ENCODE measurements at regions not wholly inside any gene's neighbourhood (a gene's known extent, or its start where the extent isn't known, plus 50 kb on each side); places are given as distances from the start of the nearest gene placed in this dataset.

DNA sequence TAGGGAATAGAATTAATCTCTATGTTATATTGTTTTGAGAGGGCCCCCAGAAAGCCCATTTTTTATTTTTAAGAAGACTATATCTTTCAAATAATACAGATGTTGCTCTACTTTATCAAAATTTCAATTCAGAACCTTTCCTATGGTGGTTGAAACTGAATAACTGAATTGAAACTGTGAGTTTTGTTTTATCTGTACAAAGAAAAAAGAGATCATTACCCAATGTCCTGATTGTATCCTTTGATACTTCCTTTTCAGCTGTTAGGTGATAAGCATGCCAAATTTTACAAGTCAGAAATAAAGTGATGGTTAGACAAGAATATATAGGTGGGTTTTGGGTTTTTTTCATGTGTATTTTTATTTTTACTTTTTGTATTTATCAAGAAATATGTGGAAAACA lies 1293.1 kb upstream of the USP15 start:
- no peaks in the 10 kb centered on the region for H3K79me2 ChIP-seq (ENCODE audit: low read length)
- H4K20me1 ChIP-seq (ENCODE audit: insufficient read depth, low read length), result no peaks in the 10 kb centered on the region
- no peak overlapping the region for H3K9ac ChIP-seq (ENCODE audit: low read length)
- H3K4me2 ChIP-seq (ENCODE audit: low read length), result no peak overlapping the region
- no peaks in the 10 kb centered on the region for H3K27me3 ChIP-seq (ENCODE audit: low read depth, low read length)
- no peak overlapping the region for H3K27ac ChIP-seq (ENCODE audit: low read length)
- no peak overlapping the region for H3K4me3 ChIP-seq (ENCODE audit: low read length)
- H3K36me3 ChIP-seq (replicated peaks; ENCODE audit: low read depth, low read length), result no peaks in the 10 kb centered on the region
- peaks cover 7% of the 10 kb centered on the region; the same call in 1 of the 2 replicates for H3K4me1 ChIP-seq (ENCODE audit: low read length)
- no peak for TF ChIP-seq EZH2phosphoT487 (IDR thresholded peaks at IDR 0.05; ENCODE audit: low read depth)
- TF ChIP-seq CTCF (IDR thresholded peaks at IDR 0.05; ENCODE audit: low read depth, low read length), result no peak
- H2AFZ ChIP-seq (ENCODE audit: low read depth, low read length), result no peak overlapping the region
- no peaks in the 10 kb centered on the region for H3K9me3 ChIP-seq (ENCODE audit: insufficient read depth, low read length)

GRCh38 chr12:60977966-60978365 lies 1282.2 kb upstream of the USP15 start:
- no peak for TF ChIP-seq CTCF (IDR thresholded peaks at IDR 0.05; ENCODE audit: low read depth, low read length)
- TF ChIP-seq EZH2phosphoT487 (IDR thresholded peaks at IDR 0.05; ENCODE audit: low read depth), result no peak
- no peaks in the 10 kb centered on the region for H3K27me3 ChIP-seq (ENCODE audit: low read depth, low read length)
- no peaks in the 10 kb centered on the region for H3K79me2 ChIP-seq (ENCODE audit: low read length)
- no peak overlapping the region for H3K27ac ChIP-seq (ENCODE audit: low read length)
- no peaks in the 10 kb centered on the region for H3K4me1 ChIP-seq (ENCODE audit: low read length)
- no peak overlapping the region for H3K4me2 ChIP-seq (ENCODE audit: low read length)
- H3K4me3 ChIP-seq (ENCODE audit: low read length), result no peak overlapping the region
- H3K9ac ChIP-seq (ENCODE audit: low read length), result no peak overlapping the region
- no peaks in the 10 kb centered on the region for H4K20me1 ChIP-seq (ENCODE audit: insufficient read depth, low read length)
- no peaks in the 10 kb centered on the region for H3K9me3 ChIP-seq (ENCODE audit: insufficient read depth, low read length)
- no peaks in the 10 kb centered on the region for H3K36me3 ChIP-seq (replicated peaks; ENCODE audit: low read depth, low read length)
- H2AFZ ChIP-seq (ENCODE audit: low read depth, low read length), result no peak overlapping the region

DNA sequence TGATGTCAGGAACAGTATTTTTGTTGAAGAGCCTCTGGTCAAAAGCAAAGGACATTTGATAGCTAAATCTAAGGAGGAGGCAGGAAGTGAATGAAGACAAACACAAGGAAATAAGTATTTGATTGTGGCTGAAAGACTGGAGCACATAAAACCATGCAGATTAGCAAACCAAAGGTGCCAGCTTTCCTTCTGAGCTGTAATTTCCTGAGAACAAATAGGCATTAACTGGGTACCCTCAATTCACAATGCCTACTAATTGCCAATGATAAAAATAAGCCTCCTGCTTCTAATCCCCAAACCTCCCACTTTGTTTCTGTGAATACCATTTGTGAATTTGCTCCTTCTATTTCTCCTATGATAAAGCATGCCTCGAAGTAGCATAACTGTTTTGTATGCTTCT lies 1279.6 kb upstream of the USP15 start:
- TF ChIP-seq EZH2phosphoT487 (IDR thresholded peaks at IDR 0.05; ENCODE audit: low read depth), result no peak
- no peak for TF ChIP-seq CTCF (IDR thresholded peaks at IDR 0.05; ENCODE audit: low read depth, low read length)
- Histone ChIP-seq H3K4me1 (ENCODE audit: low read length) (no peaks in the 10 kb centered on the region), H3K27ac (ENCODE audit: low read length) (no peak overlapping the region), H4K20me1 (ENCODE audit: insufficient read depth, low read length) (no peaks in the 10 kb centered on the region), H3K4me3 (ENCODE audit: low read length) (no peak overlapping the region), H3K27me3 (ENCODE audit: low read depth, low read length) (no peaks in the 10 kb centered on the region), H3K9ac (ENCODE audit: low read length) (no peak overlapping the region), H3K79me2 (ENCODE audit: low read length) (no peaks in the 10 kb centered on the region), H2AFZ (ENCODE audit: low read depth, low read length) (no peak overlapping the region), H3K36me3 (replicated peaks; ENCODE audit: low read depth, low read length) (no peaks in the 10 kb centered on the region), H3K9me3 (ENCODE audit: insufficient read depth, low read length) (no peaks in the 10 kb centered on the region), H3K4me2 (ENCODE audit: low read length) (no peak overlapping the region)

DNA sequence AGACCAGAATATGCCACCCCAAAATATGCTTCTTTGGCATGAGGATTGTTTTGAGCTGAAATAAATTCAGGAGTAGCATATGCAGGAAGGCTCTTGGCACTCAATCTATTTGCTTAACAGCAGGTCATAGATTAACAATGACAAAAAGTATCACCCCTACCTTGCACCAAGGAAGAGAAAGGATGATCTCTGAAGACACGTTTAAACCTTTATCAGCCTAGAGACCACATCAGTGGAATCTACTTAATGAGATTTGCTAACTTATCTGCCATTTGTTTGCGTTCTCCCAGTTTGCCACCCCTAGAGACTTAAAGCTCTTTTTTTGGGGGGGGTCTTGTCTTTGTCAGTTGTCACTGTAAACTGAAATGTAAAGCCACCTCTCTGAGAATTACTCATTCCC lies 1278.7 kb upstream of the USP15 start:
- no peaks in the 10 kb centered on the region for H3K9me3 ChIP-seq (ENCODE audit: insufficient read depth, low read length)
- no peaks in the 10 kb centered on the region for H3K79me2 ChIP-seq (ENCODE audit: low read length)
- TF ChIP-seq CTCF (IDR thresholded peaks at IDR 0.05; ENCODE audit: low read depth, low read length) (no peak), EZH2phosphoT487 (IDR thresholded peaks at IDR 0.05; ENCODE audit: low read depth) (no peak)
- no peak overlapping the region for H3K4me3 ChIP-seq (ENCODE audit: low read length)
- H4K20me1 ChIP-seq (ENCODE audit: insufficient read depth, low read length), result no peaks in the 10 kb centered on the region
- no peaks in the 10 kb centered on the region for H3K36me3 ChIP-seq (replicated peaks; ENCODE audit: low read depth, low read length)
- no peak overlapping the region for H3K4me2 ChIP-seq (ENCODE audit: low read length)
- H3K4me1 ChIP-seq (ENCODE audit: low read length), result no peaks in the 10 kb centered on the region
- H3K27ac ChIP-seq (ENCODE audit: low read length), result no peak overlapping the region
- no peaks in the 10 kb centered on the region for H3K27me3 ChIP-seq (ENCODE audit: low read depth, low read length)
- H3K9ac ChIP-seq (ENCODE audit: low read length), result no peak overlapping the region
- no peak overlapping the region for H2AFZ ChIP-seq (ENCODE audit: low read depth, low read length)

Measured in OCI-LY3 (cell line).